DMS114 treated with DMSO at 0.1 percent for 48 hours (cell line): ENCODE measurements at regions not wholly inside any gene's neighbourhood (a gene's known extent, or its start where the extent isn't known, plus 50 kb on each side); places are given as distances from the start of the nearest gene placed in this dataset.
"Not testable (repeated sequence)": the region's sequence is repeated elsewhere in the genome, so short reads cannot be mapped to it uniquely, and the experiment has no call there.

Source experiments
- DNase-seq: peaks from one replicate; lab custom pipeline; 2025; ENCODE audit not compliant: unreplicated experiment; lab: John Stamatoyannopoulos, UW

- DNase-seq = no peak
These were observed 92.6 kb downstream of the DLL1 start for GRCh38 chr6:170198298-170198697.

GRCh38 chr6:170193326-170193821 lies 97.5 kb downstream of the DLL1 start:
- DNase-seq = no peak

- DNase-seq = no peak
These were observed 98.0 kb downstream of the DLL1 start for GRCh38 chr6:170192905-170193304.

GRCh38 chr6:170192101-170192500 lies 98.8 kb downstream of the DLL1 start:
- not testable (repeated sequence) for DNase-seq

GRCh38 chr6:170190046-170190445 lies 100.8 kb downstream of the DLL1 start:
- no peak for DNase-seq

- no peak for DNase-seq
These were observed 101.6 kb downstream of the DLL1 start for GRCh38 chr6:170189236-170189635.

GRCh38 chr6:170188571-170189001 lies 102.3 kb downstream of the DLL1 start:
- DNase-seq = no peak

GRCh38 chr6:170187669-170188566 lies 103.0 kb downstream of the DLL1 start:
- no peak for DNase-seq

GRCh38 chr6:170186941-170187668 lies 103.8 kb downstream of the DLL1 start:
- DNase-seq = no peak

GRCh38 chr6:170186006-170186935 lies 104.6 kb downstream of the DLL1 start:
- DNase-seq = no peak

- DNase-seq = no peak
These were observed 105.5 kb downstream of the DLL1 start for GRCh38 chr6:170185175-170185978.

- DNase-seq = no peak
These were observed 106.6 kb downstream of the DLL1 start for GRCh38 chr6:170184316-170184715.

- no peak for DNase-seq
These were observed 107.4 kb downstream of the DLL1 start for GRCh38 chr6:170183521-170183920.

GRCh38 chr6:170182781-170183120 lies 108.1 kb downstream of the DLL1 start:
- no peak for DNase-seq

- no peak for DNase-seq
These were observed 108.6 kb downstream of the DLL1 start for GRCh38 chr6:170182093-170182780.

GRCh38 chr6:170181338-170181690 lies 109.6 kb downstream of the DLL1 start:
- no peak for DNase-seq

- DNase-seq = no peak
These were observed 110.1 kb downstream of the DLL1 start for GRCh38 chr6:170180671-170181337.

- DNase-seq = no peak
These were observed 111.1 kb downstream of the DLL1 start for GRCh38 chr6:170179616-170180324.
